ENCODE measurements at regions not wholly inside any gene's neighbourhood (a gene's known extent, or its start where the extent isn't known, plus 50 kb on each side); places are given as distances from the start of the nearest gene placed in this dataset.
"Not testable (repeated sequence)": the region's sequence is repeated elsewhere in the genome, so short reads cannot be mapped to it uniquely, and the experiment has no call there.

- TF ChIP-seq CTCF (IDR thresholded peaks at IDR 0.05; ENCODE audit: insufficient read depth, missing control alignments) = no peak
- no peak for FAIRE-seq
- no peak for DNase-seq (ENCODE audit: insufficient read length, low spot score)
Measured at GRCh38 chr12:47458279-47458678, 247.6 kb downstream of the RPAP3 start.

GRCh38 chr12:47449797-47450196, 256.0 kb downstream of the RPAP3 start:
- no peak for TF ChIP-seq CTCF (IDR thresholded peaks at IDR 0.05; ENCODE audit: insufficient read depth, missing control alignments)
- FAIRE-seq (no peak), DNase-seq (ENCODE audit: insufficient read length, low spot score) (no peak)

GRCh38 chr12:47442310-47442709, 263.5 kb downstream of the RPAP3 start:
- no peak for FAIRE-seq
- no peak for DNase-seq (ENCODE audit: insufficient read length, low spot score)
- TF ChIP-seq CTCF (IDR thresholded peaks at IDR 0.05; ENCODE audit: insufficient read depth, missing control alignments) = no peak

- DNase-seq (ENCODE audit: insufficient read length, low spot score) = no peak
- FAIRE-seq = no peak
- TF ChIP-seq CTCF (IDR thresholded peaks at IDR 0.05; ENCODE audit: insufficient read depth, missing control alignments) = no peak
Measured at GRCh38 chr12:47441490-47441889, 264.3 kb downstream of the RPAP3 start.

- DNase-seq (ENCODE audit: insufficient read length, low spot score) (no peak), FAIRE-seq (no peak)
- TF ChIP-seq CTCF (IDR thresholded peaks at IDR 0.05; ENCODE audit: insufficient read depth, missing control alignments) = no peak
Measured at GRCh38 chr12:47438175-47438574, 267.7 kb downstream of the RPAP3 start.

- FAIRE-seq (no peak), DNase-seq (ENCODE audit: insufficient read length, low spot score) (no peak)
- TF ChIP-seq CTCF (IDR thresholded peaks at IDR 0.05; ENCODE audit: insufficient read depth, missing control alignments) = no peak
Measured at GRCh38 chr12:47437570-47437969, 268.3 kb downstream of the RPAP3 start.

- no peak for FAIRE-seq
- TF ChIP-seq CTCF (IDR thresholded peaks at IDR 0.05; ENCODE audit: insufficient read depth, missing control alignments) = no peak
- no peak for DNase-seq (ENCODE audit: insufficient read length, low spot score)
Measured at GRCh38 chr12:47433876-47434275, 272.0 kb downstream of the RPAP3 start.

GRCh38 chr12:47426678-47427309, 279.0 kb downstream of the RPAP3 start:
- not testable (repeated sequence) for FAIRE-seq; DNase-seq (ENCODE audit: insufficient read length, low spot score)

Measured in D721Med (cell line).